ENCODE measurements at regions not wholly inside any gene's neighbourhood (a gene's known extent, or its start where the extent isn't known, plus 50 kb on each side); places are given as distances from the start of the nearest gene placed in this dataset.

DNA sequence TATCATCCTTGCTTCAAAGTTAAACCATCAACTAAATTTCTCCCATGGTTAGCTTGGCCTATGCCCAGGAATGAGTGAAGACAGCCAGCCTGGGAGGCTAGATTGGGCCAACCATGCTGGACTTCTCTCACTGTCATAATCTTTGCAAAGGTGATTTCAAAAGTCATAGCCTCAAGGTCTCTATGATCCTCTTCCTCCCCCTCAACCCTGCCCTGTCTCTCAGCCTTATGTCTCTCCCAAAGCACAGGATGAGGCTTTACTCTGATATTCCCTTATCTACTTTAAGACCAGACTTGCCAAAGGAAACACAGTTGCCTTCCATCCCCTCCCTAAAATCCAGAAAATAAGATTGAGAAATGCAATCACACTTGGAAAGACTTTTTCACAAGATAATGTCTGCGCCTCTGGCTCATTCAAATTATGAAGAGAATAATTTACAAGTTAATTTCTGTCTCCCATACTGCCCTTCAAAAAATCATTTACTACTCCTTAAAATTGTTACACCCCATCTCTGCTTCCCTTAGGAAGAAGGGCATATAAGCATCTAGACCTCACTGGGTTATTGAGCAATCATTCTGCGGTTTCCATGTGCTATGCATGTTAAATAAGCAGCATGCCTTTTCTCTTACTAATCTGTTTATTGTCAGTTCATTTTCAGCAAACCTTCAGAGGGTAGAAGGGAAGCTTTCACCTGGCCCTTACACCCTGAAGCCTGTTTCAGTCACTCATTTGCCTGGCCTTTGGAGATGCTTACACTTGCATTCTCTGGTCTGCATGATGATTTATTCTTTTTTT is 113.8 kb upstream of the ANKRD55 start (continued):
- TF ChIP-seq, protein P1, sequence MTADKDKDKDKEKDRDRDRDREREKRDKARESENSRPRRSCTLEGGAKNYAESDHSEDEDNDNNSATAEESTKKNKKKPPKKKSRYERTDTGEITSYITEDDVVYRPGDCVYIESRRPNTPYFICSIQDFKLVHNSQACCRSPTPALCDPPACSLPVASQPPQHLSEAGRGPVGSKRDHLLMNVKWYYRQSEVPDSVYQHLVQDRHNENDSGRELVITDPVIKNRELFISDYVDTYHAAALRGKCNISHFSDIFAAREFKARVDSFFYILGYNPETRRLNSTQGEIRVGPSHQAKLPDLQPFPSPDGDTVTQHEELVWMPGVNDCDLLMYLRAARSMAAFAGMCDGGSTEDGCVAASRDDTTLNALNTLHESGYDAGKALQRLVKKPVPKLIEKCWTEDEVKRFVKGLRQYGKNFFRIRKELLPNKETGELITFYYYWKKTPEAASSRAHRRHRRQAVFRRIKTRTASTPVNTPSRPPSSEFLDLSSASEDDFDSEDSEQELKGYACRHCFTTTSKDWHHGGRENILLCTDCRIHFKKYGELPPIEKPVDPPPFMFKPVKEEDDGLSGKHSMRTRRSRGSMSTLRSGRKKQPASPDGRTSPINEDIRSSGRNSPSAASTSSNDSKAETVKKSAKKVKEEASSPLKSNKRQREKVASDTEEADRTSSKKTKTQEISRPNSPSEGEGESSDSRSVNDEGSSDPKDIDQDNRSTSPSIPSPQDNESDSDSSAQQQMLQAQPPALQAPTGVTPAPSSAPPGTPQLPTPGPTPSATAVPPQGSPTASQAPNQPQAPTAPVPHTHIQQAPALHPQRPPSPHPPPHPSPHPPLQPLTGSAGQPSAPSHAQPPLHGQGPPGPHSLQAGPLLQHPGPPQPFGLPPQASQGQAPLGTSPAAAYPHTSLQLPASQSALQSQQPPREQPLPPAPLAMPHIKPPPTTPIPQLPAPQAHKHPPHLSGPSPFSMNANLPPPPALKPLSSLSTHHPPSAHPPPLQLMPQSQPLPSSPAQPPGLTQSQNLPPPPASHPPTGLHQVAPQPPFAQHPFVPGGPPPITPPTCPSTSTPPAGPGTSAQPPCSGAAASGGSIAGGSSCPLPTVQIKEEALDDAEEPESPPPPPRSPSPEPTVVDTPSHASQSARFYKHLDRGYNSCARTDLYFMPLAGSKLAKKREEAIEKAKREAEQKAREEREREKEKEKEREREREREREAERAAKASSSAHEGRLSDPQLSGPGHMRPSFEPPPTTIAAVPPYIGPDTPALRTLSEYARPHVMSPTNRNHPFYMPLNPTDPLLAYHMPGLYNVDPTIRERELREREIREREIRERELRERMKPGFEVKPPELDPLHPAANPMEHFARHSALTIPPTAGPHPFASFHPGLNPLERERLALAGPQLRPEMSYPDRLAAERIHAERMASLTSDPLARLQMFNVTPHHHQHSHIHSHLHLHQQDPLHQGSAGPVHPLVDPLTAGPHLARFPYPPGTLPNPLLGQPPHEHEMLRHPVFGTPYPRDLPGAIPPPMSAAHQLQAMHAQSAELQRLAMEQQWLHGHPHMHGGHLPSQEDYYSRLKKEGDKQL (CRISPR knock-in tag; IDR thresholded peaks at IDR 0.05; ENCODE audit: low read depth) = peak; percentile 58; the same call in 1 of the 2 replicates
- TF ChIP-seq NCOA1 (CRISPR knock-in tag; IDR thresholded peaks at IDR 0.05) = no peak
- TF ChIP-seq, protein P2, sequence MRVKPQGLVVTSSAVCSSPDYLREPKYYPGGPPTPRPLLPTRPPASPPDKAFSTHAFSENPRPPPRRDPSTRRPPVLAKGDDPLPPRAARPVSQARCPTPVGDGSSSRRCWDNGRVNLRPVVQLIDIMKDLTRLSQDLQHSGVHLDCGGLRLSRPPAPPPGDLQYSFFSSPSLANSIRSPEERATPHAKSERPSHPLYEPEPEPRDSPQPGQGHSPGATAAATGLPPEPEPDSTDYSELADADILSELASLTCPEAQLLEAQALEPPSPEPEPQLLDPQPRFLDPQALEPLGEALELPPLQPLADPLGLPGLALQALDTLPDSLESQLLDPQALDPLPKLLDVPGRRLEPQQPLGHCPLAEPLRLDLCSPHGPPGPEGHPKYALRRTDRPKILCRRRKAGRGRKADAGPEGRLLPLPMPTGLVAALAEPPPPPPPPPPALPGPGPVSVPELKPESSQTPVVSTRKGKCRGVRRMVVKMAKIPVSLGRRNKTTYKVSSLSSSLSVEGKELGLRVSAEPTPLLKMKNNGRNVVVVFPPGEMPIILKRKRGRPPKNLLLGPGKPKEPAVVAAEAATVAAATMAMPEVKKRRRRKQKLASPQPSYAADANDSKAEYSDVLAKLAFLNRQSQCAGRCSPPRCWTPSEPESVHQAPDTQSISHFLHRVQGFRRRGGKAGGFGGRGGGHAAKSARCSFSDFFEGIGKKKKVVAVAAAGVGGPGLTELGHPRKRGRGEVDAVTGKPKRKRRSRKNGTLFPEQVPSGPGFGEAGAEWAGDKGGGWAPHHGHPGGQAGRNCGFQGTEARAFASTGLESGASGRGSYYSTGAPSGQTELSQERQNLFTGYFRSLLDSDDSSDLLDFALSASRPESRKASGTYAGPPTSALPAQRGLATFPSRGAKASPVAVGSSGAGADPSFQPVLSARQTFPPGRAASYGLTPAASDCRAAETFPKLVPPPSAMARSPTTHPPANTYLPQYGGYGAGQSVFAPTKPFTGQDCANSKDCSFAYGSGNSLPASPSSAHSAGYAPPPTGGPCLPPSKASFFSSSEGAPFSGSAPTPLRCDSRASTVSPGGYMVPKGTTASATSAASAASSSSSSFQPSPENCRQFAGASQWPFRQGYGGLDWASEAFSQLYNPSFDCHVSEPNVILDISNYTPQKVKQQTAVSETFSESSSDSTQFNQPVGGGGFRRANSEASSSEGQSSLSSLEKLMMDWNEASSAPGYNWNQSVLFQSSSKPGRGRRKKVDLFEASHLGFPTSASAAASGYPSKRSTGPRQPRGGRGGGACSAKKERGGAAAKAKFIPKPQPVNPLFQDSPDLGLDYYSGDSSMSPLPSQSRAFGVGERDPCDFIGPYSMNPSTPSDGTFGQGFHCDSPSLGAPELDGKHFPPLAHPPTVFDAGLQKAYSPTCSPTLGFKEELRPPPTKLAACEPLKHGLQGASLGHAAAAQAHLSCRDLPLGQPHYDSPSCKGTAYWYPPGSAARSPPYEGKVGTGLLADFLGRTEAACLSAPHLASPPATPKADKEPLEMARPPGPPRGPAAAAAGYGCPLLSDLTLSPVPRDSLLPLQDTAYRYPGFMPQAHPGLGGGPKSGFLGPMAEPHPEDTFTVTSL (CRISPR knock-in tag; IDR thresholded peaks at IDR 0.05; ENCODE audit: borderline replicate concordance) = peak; percentile 73; the same call in 1 of the 2 replicates
- TF ChIP-seq ZNF430 (CRISPR knock-in tag; IDR thresholded peaks at IDR 0.05) = no peak
- TF ChIP-seq, protein P3, sequence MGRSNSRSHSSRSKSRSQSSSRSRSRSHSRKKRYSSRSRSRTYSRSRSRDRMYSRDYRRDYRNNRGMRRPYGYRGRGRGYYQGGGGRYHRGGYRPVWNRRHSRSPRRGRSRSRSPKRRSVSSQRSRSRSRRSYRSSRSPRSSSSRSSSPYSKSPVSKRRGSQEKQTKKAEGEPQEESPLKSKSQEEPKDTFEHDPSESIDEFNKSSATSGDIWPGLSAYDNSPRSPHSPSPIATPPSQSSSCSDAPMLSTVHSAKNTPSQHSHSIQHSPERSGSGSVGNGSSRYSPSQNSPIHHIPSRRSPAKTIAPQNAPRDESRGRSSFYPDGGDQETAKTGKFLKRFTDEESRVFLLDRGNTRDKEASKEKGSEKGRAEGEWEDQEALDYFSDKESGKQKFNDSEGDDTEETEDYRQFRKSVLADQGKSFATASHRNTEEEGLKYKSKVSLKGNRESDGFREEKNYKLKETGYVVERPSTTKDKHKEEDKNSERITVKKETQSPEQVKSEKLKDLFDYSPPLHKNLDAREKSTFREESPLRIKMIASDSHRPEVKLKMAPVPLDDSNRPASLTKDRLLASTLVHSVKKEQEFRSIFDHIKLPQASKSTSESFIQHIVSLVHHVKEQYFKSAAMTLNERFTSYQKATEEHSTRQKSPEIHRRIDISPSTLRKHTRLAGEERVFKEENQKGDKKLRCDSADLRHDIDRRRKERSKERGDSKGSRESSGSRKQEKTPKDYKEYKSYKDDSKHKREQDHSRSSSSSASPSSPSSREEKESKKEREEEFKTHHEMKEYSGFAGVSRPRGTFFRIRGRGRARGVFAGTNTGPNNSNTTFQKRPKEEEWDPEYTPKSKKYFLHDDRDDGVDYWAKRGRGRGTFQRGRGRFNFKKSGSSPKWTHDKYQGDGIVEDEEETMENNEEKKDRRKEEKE (IDR thresholded peaks at IDR 0.05) = no peak
- TF ChIP-seq, protein P4, sequence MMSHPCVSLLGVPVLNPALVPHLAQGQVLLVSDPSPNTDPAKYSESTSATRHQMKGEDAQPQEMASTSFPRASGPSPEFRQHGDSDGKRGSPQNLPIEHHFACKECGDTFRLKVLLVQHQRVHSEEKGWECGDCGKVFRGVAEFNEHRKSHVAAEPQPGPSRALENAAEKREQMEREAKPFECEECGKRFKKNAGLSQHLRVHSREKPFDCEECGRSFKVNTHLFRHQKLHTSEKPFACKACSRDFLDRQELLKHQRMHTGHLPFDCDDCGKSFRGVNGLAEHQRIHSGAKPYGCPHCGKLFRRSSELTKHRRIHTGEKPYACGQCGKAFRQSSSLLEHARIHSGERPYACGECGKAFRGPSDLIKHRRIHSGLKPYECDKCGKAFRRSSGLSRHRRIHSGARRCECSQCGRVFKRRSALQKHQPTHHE (CRISPR knock-in tag; IDR thresholded peaks at IDR 0.05; ENCODE audit: borderline replicate concordance) = no peak

Measured in HepG2 (cell line).